ENCODE measurements at regions not wholly inside any gene's neighbourhood (a gene's known extent, or its start where the extent isn't known, plus 50 kb on each side); places are given as distances from the start of the nearest gene placed in this dataset.
A peak's percentile ranks its signal among the peaks of the same experiment; 100 is the strongest.

GRCh38 chr1:168455764-168456163 lies 88.0 kb downstream of the XCL2 start:
- H3K79me1 ChIP-seq (ENCODE audit: low read depth in 1 of 2, low read length in 2 of 2), result no peaks in the 10 kb centered on the region
- no peak overlapping the region for H3K23ac ChIP-seq (ENCODE audit: low read depth, low read length)
- no peaks in the 10 kb centered on the region for H3K9me3 ChIP-seq (ENCODE audit: control insufficient read depth, insufficient read depth, low read length)
- no peak overlapping the region for H3K56ac ChIP-seq (ENCODE audit: extremely low read depth, insufficient read depth, low read length)
- H3K27ac ChIP-seq (ENCODE audit: insufficient read depth, low read length), result no peak overlapping the region
- H4K91ac ChIP-seq (ENCODE audit: insufficient read depth, low read depth, low read length), result no peak overlapping the region
- H3K18ac ChIP-seq (ENCODE audit: low read depth, low read length), result peak overlapping the region; percentile 73; the same call in 1 of the 2 replicates
- H4K20me1 ChIP-seq (ENCODE audit: insufficient read depth, low read length), result no peaks in the 10 kb centered on the region
- H2AFZ ChIP-seq (replicated peaks; ENCODE audit: low read length, poor library complexity), result no peak overlapping the region
- no peak overlapping the region for H2BK120ac ChIP-seq (ENCODE audit: low read depth, low read length)
- H2AK5ac ChIP-seq (ENCODE audit: low read depth, low read length), result no peak overlapping the region
- peaks cover 3% of the 10 kb centered on the region; the same call in 1 of the 2 replicates for H3K4me1 ChIP-seq (ENCODE audit: control insufficient read depth, insufficient read depth, low read length)
- H4K5ac ChIP-seq (ENCODE audit: low read depth, low read length), result peak overlapping the region; percentile 41; the same call in 1 of the 2 replicates
- H2BK5ac ChIP-seq (ENCODE audit: low read depth, low read length, poor library complexity, severe bottlenecking), result no peak overlapping the region
- no peak overlapping the region for H2BK15ac ChIP-seq (ENCODE audit: low read depth, low read length)
- no peak overlapping the region for H3K4ac ChIP-seq (ENCODE audit: low read depth, low read length)
- DNase-seq (peak; percentile 44), ATAC-seq (ENCODE audit: low read depth) (peak; percentile 56; the same call in 1 of the 2 replicates)
- no peaks in the 10 kb centered on the region for H3K27me3 ChIP-seq (ENCODE audit: control insufficient read depth, insufficient read depth, low read length)
- no peak overlapping the region for H3K4me3 ChIP-seq (ENCODE audit: insufficient read depth, low read depth, low read length)
- ChIA-PET POLR2A (ENCODE audit: unreplicated experiment) (no interaction called here), CTCF (no interaction called here)
- BruUV-seq (replicated peaks), result no TSS peak
- no peak overlapping the region for H4K8ac ChIP-seq (ENCODE audit: low read depth in 2 of 2, low read length in 2 of 2)
- H3K9ac ChIP-seq (ENCODE audit: low read depth, low read length), result no peak overlapping the region
- no peak overlapping the region for H2AK9ac ChIP-seq (replicated peaks; ENCODE audit: low read depth, low read length, poor library complexity)
- H3K14ac ChIP-seq (replicated peaks; ENCODE audit: low read depth, low read length), result no peak overlapping the region
- in situ Hi-C loops (cut with MboI; ENCODE audit: low sequenced_read_pairs) (no loop called here), dilution Hi-C loops (cut with HindIII; ENCODE audit: low sequenced_read_pairs, unreplicated experiment) (no loop called here), intact Hi-C loops (cut with micrococcal nuclease) (no loop called here)
- H2BK20ac ChIP-seq (ENCODE audit: low read depth, low read length), result no peak overlapping the region
- TF ChIP-seq ELK1 (IDR thresholded peaks at IDR 0.05; ENCODE audit: borderline replicate concordance, low read depth, low read length), result no peak
- TF ChIP-seq NFE2L2 (IDR thresholded peaks at IDR 0.05; ENCODE audit: low read depth, low read length), result no peak
- TF ChIP-seq, protein P1, sequence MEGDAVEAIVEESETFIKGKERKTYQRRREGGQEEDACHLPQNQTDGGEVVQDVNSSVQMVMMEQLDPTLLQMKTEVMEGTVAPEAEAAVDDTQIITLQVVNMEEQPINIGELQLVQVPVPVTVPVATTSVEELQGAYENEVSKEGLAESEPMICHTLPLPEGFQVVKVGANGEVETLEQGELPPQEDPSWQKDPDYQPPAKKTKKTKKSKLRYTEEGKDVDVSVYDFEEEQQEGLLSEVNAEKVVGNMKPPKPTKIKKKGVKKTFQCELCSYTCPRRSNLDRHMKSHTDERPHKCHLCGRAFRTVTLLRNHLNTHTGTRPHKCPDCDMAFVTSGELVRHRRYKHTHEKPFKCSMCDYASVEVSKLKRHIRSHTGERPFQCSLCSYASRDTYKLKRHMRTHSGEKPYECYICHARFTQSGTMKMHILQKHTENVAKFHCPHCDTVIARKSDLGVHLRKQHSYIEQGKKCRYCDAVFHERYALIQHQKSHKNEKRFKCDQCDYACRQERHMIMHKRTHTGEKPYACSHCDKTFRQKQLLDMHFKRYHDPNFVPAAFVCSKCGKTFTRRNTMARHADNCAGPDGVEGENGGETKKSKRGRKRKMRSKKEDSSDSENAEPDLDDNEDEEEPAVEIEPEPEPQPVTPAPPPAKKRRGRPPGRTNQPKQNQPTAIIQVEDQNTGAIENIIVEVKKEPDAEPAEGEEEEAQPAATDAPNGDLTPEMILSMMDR (conservative IDR thresholded peaks at IDR 0.05; ENCODE audit: low read depth, low read length), result no peak
- no peak for TF ChIP-seq MAFK (IDR thresholded peaks at IDR 0.05; ENCODE audit: low read depth, low read length)
- no peak for TF ChIP-seq RAD21 (IDR thresholded peaks at IDR 0.05; ENCODE audit: low read length)
- no peak for TF ChIP-seq BHLHE40 (IDR thresholded peaks at IDR 0.05; ENCODE audit: low read depth, low read length)
- TF ChIP-seq RFX5 (IDR thresholded peaks at IDR 0.05; ENCODE audit: low read depth, low read length), result no peak
- TF ChIP-seq USF2 (IDR thresholded peaks at IDR 0.05; ENCODE audit: low read depth, low read length), result no peak
- no peak for TF ChIP-seq CEBPB (IDR thresholded peaks at IDR 0.05; ENCODE audit: low read depth, low read length)
- no CpG with 5 or more reads among the region's 2 CpGs for WGBS, 2 experiments (ENCODE audit: extremely low coverage in 2 of 2, insufficient read length in 1 of 2)
- H3K36me3 ChIP-seq (ENCODE audit: control insufficient read depth, insufficient read depth, low read length), result no peaks in the 10 kb centered on the region
- H3K9me1 ChIP-seq (ENCODE audit: insufficient read depth, low read length), result no peaks in the 10 kb centered on the region; the same call in 1 of the 2 replicates
- H3K4me2 ChIP-seq (ENCODE audit: low read depth, low read length), result no peak overlapping the region
